HG03565 (cell line): ENCODE measurements at regions not wholly inside any gene's neighbourhood (a gene's known extent, or its start where the extent isn't known, plus 50 kb on each side); places are given as distances from the start of the nearest gene placed in this dataset.
"Not testable (repeated sequence)": the region's sequence is repeated elsewhere in the genome, so short reads cannot be mapped to it uniquely, and the experiment has no call there.

Experiments
- ATAC-seq: cut with Tn5 transposase; IDR thresholded peaks from one replicate; pipeline ENCODE4 v1.9.1; 2021; ENCODE audit warnings: mild to moderate bottlenecking, moderate library complexity; ENCODE audit not compliant: unreplicated experiment

GRCh38 chr21:20023193-20023592 is 975.0 kb upstream of the NCAM2 start:
- no peak for ATAC-seq

- ATAC-seq: no peak
These were observed 973.5 kb upstream of the NCAM2 start for GRCh38 chr21:20024741-20025140.

- ATAC-seq: no peak
These were observed 971.7 kb upstream of the NCAM2 start for GRCh38 chr21:20026543-20026942.

- no peak for ATAC-seq
These were observed 967.8 kb upstream of the NCAM2 start for GRCh38 chr21:20030390-20030789.

GRCh38 chr21:20031807-20032206 is 966.4 kb upstream of the NCAM2 start:
- no peak for ATAC-seq

- ATAC-seq: no peak
These were observed 957.4 kb upstream of the NCAM2 start for GRCh38 chr21:20040768-20041167.

- ATAC-seq: no peak
These were observed 953.0 kb upstream of the NCAM2 start for GRCh38 chr21:20045197-20045596.

GRCh38 chr21:20048130-20048837 is 949.9 kb upstream of the NCAM2 start:
- not testable (repeated sequence) for ATAC-seq

GRCh38 chr21:20083336-20083735 is 914.9 kb upstream of the NCAM2 start:
- ATAC-seq: no peak

GRCh38 chr21:20083925-20084324 is 914.3 kb upstream of the NCAM2 start:
- no peak for ATAC-seq

- ATAC-seq: no peak
These were observed 911.7 kb upstream of the NCAM2 start for GRCh38 chr21:20086508-20086907.

- ATAC-seq: no peak
These were observed 891.8 kb upstream of the NCAM2 start for GRCh38 chr21:20106368-20106767.

- ATAC-seq: no peak
These were observed 890.2 kb upstream of the NCAM2 start for GRCh38 chr21:20108016-20108415.

- ATAC-seq: no peak
These were observed 889.2 kb upstream of the NCAM2 start for GRCh38 chr21:20108976-20109540.

GRCh38 chr21:20110368-20110767 is 887.8 kb upstream of the NCAM2 start:
- no peak for ATAC-seq

- no peak for ATAC-seq
These were observed 846.5 kb upstream of the NCAM2 start for GRCh38 chr21:20151741-20152140.

- no peak for ATAC-seq
These were observed 835.0 kb upstream of the NCAM2 start for GRCh38 chr21:20163167-20163566.

- no peak for ATAC-seq
These were observed 831.1 kb upstream of the NCAM2 start for GRCh38 chr21:20167059-20167458.

- no peak for ATAC-seq
These were observed 828.2 kb upstream of the NCAM2 start for GRCh38 chr21:20169812-20170576.

GRCh38 chr21:20186186-20186585 is 812.0 kb upstream of the NCAM2 start:
- no peak for ATAC-seq

- ATAC-seq: no peak
These were observed 811.2 kb upstream of the NCAM2 start for GRCh38 chr21:20187028-20187427.

- ATAC-seq: not testable (repeated sequence)
These were observed 796.9 kb upstream of the NCAM2 start for GRCh38 chr21:20201323-20201722.
